Psoas muscle (tissue), 7 donors: ENCODE measurements at regions not wholly inside any gene's neighbourhood (a gene's known extent, or its start where the extent isn't known, plus 50 kb on each side); places are given as distances from the start of the nearest gene placed in this dataset.
A peak's percentile ranks its signal among the peaks of the same experiment; 100 is the strongest.
"Not testable (repeated sequence)": the region's sequence is repeated elsewhere in the genome, so short reads cannot be mapped to it uniquely, and the experiment has no call there.

Source experiments
- ATAC-seq, 4 donors: fragments of 200-7000 bp; cut with Tn5 transposase; one replicate each; pipeline ENCODE4 v1.9.1; 2020; ENCODE audit warnings: moderate library complexity in 3 of 4, mild to moderate bottlenecking in 2 of 4
- DNase-seq, 2 donors: peaks; one replicate each; pipeline ENCODE4 v3.0.0-alpha.2; 2020
- H3K27ac ChIP-seq: fragments of 200-600 bp; one replicate; pipeline ENCODE4 v1.8.0; 2022
- H3K27me3 ChIP-seq, 3 donors: fragments of 200-600 bp in 1 of 3; one replicate each; pipeline versions ENCODE4 v1.6.1 to v1.8.0; 2013 to 2022; ENCODE audit warnings: low read length in 2 of 3, mild to moderate bottlenecking in 2 of 3, moderate library complexity in 1 of 3; ENCODE audit not compliant: insufficient read depth in 3 of 3
- H3K36me3 ChIP-seq, 2 donors: fragments of 200-600 bp in 1 of 2; one replicate each; pipeline versions ENCODE4 v1.6.1 to v1.8.0; 2013 to 2022; ENCODE audit warnings: low read depth in 1 of 2, mild to moderate bottlenecking in 1 of 2, moderate library complexity in 1 of 2; ENCODE audit not compliant: insufficient read depth in 1 of 2
- H3K4me1 ChIP-seq: fragments of 200-600 bp; one replicate; pipeline ENCODE4 v1.8.0; 2022
- H3K4me3 ChIP-seq: fragments of 200-600 bp; one replicate; pipeline ENCODE4 v1.8.0; 2022; ENCODE audit warnings: mild to moderate bottlenecking
- H3K9me3 ChIP-seq: fragments of 200-600 bp; one replicate; pipeline ENCODE4 v1.8.0; 2022
- WGBS, 3 donors: extraction: QIAGEN DNeasy Blood & Tissue Kit; methylation state at CpG; one replicate each; pipeline versions ENCODE4 v1.1.6 to v1.1.7; 2013; 5-methylcytosine and 5-hydroxymethylcytosine counted together
- intact Hi-C, 2 donors: fragments of 100-400 bp; cut with DNase I; formaldehyde crosslinking; loops; one replicate each; pipeline versions ENCODE4 v1.11.0 to v1.14.2; 2022
- donor health status: healthy with polysubstance abuse.
- donor health status: DM: no; HTN: no; CAD: no; lungs with moderate emphysema.
- donor health status: Bipolar disorder and iron deficiency.
- donor health status: healthy.
- donor health status: DM: yes; HTN: yes; CAD: no.
- donor health status: DM: no; HTN: no; CAD: no.
- donor health status: DM: yes; HTN: yes; CAD: no.

DNA sequence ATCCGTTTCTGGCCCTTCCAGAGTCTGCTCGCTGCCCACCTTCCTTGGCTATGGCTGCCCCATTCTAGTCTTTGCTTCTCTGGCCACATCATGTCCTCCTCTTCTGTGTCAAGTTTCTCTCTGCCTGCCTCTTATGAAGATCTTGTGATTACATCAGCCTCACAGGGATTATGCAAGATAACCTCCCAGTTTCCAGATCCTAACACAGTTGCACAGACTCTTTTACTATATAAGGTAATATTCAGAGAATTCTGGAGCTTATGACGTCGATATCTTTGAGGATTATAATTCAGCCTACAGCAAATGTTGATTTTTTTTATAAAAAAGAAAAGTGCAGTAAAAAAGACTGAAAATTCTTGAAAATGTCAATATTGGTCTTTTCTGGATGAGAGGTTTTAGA, 97.2 kb upstream of the CRYM start:
- DNase-seq, H3K27me3 ChIP-seq, intact Hi-C loops, H3K4me3 ChIP-seq, H3K9me3 ChIP-seq, H3K36me3 ChIP-seq, H3K4me1 ChIP-seq, H3K27ac ChIP-seq: not testable (repeated sequence)
- ATAC-seq: peak in 2 of 4 donors; percentile 47 to 62
- WGBS, 3 donors: 63 to 65% (median 63%) methylated on average over 2 of the region's 4 CpGs

GRCh38 chr16:21373454-21373853, 95.4 kb upstream of the CRYM start:
- H3K4me1 ChIP-seq, DNase-seq, H3K27me3 ChIP-seq, H3K9me3 ChIP-seq, H3K4me3 ChIP-seq, H3K36me3 ChIP-seq, intact Hi-C loops, ATAC-seq, H3K27ac ChIP-seq: not testable (repeated sequence)
- WGBS, 3 donors: 85 to 100% (median 93%) methylated on average over 1 to 2 of the region's 2 CpGs

- DNase-seq, H3K4me1 ChIP-seq, H3K27ac ChIP-seq, intact Hi-C loops, H3K4me3 ChIP-seq, H3K9me3 ChIP-seq, H3K36me3 ChIP-seq, ATAC-seq, H3K27me3 ChIP-seq: not testable (repeated sequence)
- WGBS, 3 donors: 77 to 84% (median 83%) methylated on average over 6 of the region's 7 CpGs
Observed at GRCh38 chr16:21372862-21373261, 94.8 kb upstream of the CRYM start.

DNA sequence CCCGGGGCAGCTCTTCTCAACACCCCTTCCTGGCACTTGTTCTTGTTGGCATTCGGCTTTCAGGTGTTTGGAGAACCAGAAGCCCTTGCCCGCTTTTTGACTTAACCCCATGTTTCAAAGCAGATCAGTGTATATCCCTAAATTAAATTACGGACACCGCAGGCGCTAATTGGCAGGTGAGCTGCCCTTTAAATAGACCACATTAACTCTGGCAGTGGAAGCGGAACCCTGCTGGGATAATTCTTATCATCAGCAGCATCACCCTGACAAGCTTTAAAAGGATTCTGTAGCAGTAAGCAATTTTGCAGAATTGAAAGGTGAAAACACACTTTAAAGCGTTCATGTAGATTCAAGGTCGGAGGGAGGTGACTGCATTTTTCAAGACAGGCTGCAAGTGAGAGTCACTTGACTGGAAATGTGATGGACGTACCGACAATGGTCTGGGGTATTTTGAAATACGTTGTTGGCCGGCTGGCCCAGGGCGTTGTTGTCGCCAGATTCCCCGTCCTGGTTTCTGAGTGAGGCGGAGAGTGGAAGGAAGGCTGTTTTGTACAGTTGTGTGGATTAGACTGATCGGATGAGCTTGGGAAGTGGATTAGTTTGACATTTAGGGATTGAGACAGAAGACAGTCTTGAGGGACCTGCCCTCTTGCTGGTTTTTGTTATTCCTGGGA, 94.2 kb upstream of the CRYM start:
- 76 to 87% (median 84%) methylated on average over 14 to 15 of the region's 18 CpGs for WGBS, 3 donors
- ATAC-seq: not testable (repeated sequence)

DNA sequence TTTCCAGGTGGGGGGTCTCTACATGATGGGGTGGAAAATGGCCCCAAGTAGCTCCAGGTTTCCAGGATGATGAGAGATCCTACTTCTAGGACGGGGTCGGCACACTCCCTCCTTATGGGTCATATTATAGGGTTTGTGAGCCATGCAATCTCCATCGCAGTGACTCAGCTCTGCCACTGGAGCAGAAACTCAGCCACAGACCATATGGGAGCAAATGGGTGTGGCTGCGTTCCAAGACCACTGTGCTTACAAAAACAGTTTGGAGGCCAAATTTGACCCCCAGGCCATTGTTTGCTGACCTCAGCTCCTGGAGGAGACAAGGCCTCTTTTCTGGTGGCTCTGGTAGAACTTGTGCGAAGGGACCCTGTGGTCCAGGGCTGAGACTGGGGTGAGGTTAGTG, 92.7 kb upstream of the CRYM start:
- ATAC-seq, H3K36me3 ChIP-seq, H3K4me3 ChIP-seq, DNase-seq, intact Hi-C loops, H3K27me3 ChIP-seq, H3K27ac ChIP-seq, H3K9me3 ChIP-seq, H3K4me1 ChIP-seq: not testable (repeated sequence)
- 79 to 89% (median 82%) methylated on average over 4 to 5 of the region's 5 CpGs for WGBS, 3 donors

More for the DNA sequence above, 94.2 kb upstream of the CRYM start:
- intact Hi-C loops, H3K27ac ChIP-seq, H3K4me3 ChIP-seq, DNase-seq, H3K4me1 ChIP-seq, H3K9me3 ChIP-seq, H3K27me3 ChIP-seq, H3K36me3 ChIP-seq: not testable (repeated sequence)

DNA sequence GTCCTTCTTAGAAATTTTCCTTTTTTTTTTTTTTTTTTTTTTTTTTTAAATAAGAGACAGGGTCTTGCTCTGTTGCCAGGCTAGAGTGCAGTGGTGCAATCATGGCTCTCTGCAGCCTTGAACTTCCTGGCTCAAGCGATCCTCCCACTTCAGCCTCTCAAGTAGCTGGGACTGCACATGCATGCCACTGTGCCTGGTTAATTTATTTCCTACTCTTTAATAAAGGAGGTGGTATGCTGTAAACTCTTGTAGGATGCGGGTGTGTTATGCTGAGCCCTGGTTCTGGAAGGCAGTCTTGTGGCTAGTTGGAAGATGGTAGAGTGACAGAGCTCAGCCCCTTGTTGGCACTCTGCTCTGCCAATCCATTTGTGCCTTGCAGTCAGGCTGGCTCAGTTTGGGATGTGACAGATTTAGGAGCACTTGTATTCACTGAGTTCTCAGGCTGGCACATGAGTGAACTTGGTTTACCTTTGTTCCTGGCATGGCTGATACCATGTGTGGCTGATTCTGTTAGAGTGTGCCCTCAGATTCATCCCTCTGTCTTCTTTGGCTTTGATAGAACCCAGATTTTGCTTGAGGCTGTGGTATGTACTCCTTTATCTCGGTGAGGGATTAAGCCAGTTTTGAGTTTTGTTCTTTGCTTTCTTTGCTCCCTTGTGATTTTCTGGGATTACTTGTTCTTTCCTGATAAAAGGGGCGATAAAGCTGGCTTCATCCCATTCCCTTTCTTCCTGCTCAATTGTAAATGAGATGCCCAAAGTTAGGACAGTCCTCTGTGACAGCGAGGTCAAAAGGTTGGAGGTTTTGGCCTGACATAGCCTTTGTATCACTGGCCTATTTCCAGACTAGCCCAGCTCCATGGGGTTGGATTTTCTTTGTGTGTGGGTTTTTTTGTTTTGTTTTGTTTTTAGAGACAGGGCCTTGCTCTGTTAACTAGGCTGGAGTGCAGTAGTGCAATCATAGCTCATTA, 91.2 kb upstream of the CRYM start:
- H3K4me3 ChIP-seq, H3K36me3 ChIP-seq, DNase-seq, ATAC-seq, H3K27ac ChIP-seq, H3K4me1 ChIP-seq, H3K27me3 ChIP-seq, intact Hi-C loops, H3K9me3 ChIP-seq: not testable (repeated sequence)
- WGBS, 3 donors: 52 to 80% (median 67%) methylated on average over 4 of the region's 5 CpGs

GRCh38 chr16:21367733-21368421, 89.8 kb upstream of the CRYM start:
- intact Hi-C loops, H3K27me3 ChIP-seq, DNase-seq, H3K9me3 ChIP-seq, H3K27ac ChIP-seq, H3K36me3 ChIP-seq, H3K4me3 ChIP-seq, ATAC-seq, H3K4me1 ChIP-seq: not testable (repeated sequence)
- WGBS, 3 donors: 81 to 83% (median 81%) methylated on average over 9 of the region's 9 CpGs

DNA sequence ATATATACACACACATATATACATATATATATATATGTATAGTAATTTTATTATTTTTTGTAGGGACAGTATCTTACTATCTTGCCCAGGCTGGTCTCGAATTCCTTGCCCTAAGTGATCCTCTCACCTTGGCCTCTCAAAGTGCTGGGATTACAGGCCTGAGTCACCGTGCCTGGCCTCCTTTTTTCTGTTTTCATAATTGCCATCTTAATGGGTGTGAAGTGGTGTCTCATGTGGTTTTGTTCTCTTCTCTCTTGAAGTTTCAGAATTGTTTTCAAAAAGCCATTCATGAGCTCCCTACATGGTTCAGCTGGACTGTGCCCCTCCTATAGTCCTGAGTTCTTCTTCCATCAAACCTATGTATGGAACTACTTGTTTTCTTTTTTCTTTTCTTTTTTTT, 88.9 kb upstream of the CRYM start:
- intact Hi-C loops: not testable (repeated sequence)

GRCh38 chr16:21365541-21365940, 87.5 kb upstream of the CRYM start:
- intact Hi-C loops, H3K4me1 ChIP-seq, ATAC-seq, DNase-seq, H3K9me3 ChIP-seq, H3K27ac ChIP-seq, H3K4me3 ChIP-seq, H3K27me3 ChIP-seq, H3K36me3 ChIP-seq: not testable (repeated sequence)
- 82 to 86% (median 84%) methylated on average over 4 of the region's 4 CpGs for WGBS, 3 donors

More for the DNA sequence above, 88.9 kb upstream of the CRYM start:
- H3K9me3 ChIP-seq, H3K27me3 ChIP-seq, DNase-seq, ATAC-seq, H3K4me3 ChIP-seq, H3K36me3 ChIP-seq, H3K27ac ChIP-seq, H3K4me1 ChIP-seq: not testable (repeated sequence)
- 74 to 89% (median 77%) methylated on average over 2 of the region's 2 CpGs for WGBS, 3 donors

DNA sequence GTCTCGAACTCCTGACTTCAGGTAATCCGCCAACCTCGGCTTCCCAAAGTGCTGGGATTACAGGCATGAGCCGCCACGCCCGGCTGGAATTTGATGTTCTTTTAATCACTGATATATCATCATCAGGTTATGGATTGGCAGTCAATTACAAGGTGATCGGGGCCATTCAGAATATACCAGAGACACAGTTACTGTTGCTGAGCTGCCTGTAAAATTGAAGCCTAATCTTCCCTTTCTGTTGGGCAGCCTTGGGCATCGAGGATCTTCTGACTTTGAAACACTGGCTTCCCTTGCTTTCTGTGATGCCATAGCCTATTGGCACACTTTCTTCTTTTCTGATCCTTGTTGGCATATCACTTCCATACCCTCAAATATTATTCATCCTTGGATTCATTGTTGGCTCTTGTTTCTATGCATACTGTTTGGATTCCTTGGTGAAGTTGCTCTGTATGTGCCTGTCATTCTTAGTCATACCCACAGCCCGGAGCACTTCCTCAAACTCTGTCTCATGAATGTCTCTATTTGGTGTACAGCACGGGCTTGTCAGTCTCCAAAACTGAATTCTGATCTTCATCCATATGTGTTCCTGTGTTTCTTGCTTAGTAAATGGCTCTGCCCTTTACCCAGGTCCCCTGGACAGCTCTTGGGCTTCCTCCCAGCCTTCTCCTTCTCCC, 85.6 kb upstream of the CRYM start:
- H3K36me3 ChIP-seq, H3K27ac ChIP-seq, H3K4me1 ChIP-seq, DNase-seq, H3K4me3 ChIP-seq, intact Hi-C loops, ATAC-seq, H3K27me3 ChIP-seq, H3K9me3 ChIP-seq: not testable (repeated sequence)
- WGBS, 3 donors: 86 to 95% (median 89%) methylated on average over 10 of the region's 10 CpGs
